ENCODE measurements at regions not wholly inside any gene's neighbourhood (a gene's known extent, or its start where the extent isn't known, plus 50 kb on each side); places are given as distances from the start of the nearest gene placed in this dataset.

- no peak for TF ChIP-seq GATA3 (IDR thresholded peaks at IDR 0.05; ENCODE audit: low read depth, low read length)
- no peak for TF ChIP-seq GATA2 (IDR thresholded peaks at IDR 0.05; ENCODE audit: low read depth, low read length)
These were observed 313.1 kb downstream of the MAF start for GRCh38 chr16:79287424-79287917.
